ENCODE measurements at regions not wholly inside any gene's neighbourhood (a gene's known extent, or its start where the extent isn't known, plus 50 kb on each side); places are given as distances from the start of the nearest gene placed in this dataset.
A peak's percentile ranks its signal among the peaks of the same experiment; 100 is the strongest.

GRCh38 chr9:79173932-79174331 lies 397.8 kb upstream of the TLE4 start:
- DNase-seq: no peak

GRCh38 chr9:79176014-79176697 lies 395.6 kb upstream of the TLE4 start:
- no peak for DNase-seq

- DNase-seq: no peak
Measured at GRCh38 chr9:79184831-79185230, 386.9 kb upstream of the TLE4 start.

GRCh38 chr9:79185866-79186265 lies 385.9 kb upstream of the TLE4 start:
- DNase-seq: no peak

GRCh38 chr9:79189511-79189924 lies 382.2 kb upstream of the TLE4 start:
- no peak for DNase-seq

GRCh38 chr9:79193001-79193400 lies 378.8 kb upstream of the TLE4 start:
- DNase-seq: no peak

GRCh38 chr9:79193501-79194223 lies 378.1 kb upstream of the TLE4 start:
- DNase-seq: no peak

GRCh38 chr9:79195879-79196278 lies 375.9 kb upstream of the TLE4 start:
- DNase-seq: no peak

GRCh38 chr9:79196606-79197005 lies 375.2 kb upstream of the TLE4 start:
- no peak for DNase-seq

GRCh38 chr9:79200336-79200735 lies 371.4 kb upstream of the TLE4 start:
- DNase-seq: no peak

GRCh38 chr9:79201636-79202035 lies 370.1 kb upstream of the TLE4 start:
- DNase-seq: no peak

- DNase-seq: no peak
Measured at GRCh38 chr9:79208791-79209396, 362.9 kb upstream of the TLE4 start.

GRCh38 chr9:79210541-79211243 lies 361.1 kb upstream of the TLE4 start:
- no peak for DNase-seq

GRCh38 chr9:79213417-79214125 lies 358.2 kb upstream of the TLE4 start:
- DNase-seq: no peak

- DNase-seq: no peak
Measured at GRCh38 chr9:79215821-79216220, 355.9 kb upstream of the TLE4 start.

GRCh38 chr9:79220251-79220650 lies 351.5 kb upstream of the TLE4 start:
- DNase-seq: no peak

- DNase-seq: no peak
Measured at GRCh38 chr9:79220666-79221065, 351.1 kb upstream of the TLE4 start.

GRCh38 chr9:79221084-79221483 lies 350.7 kb upstream of the TLE4 start:
- no peak for DNase-seq

- DNase-seq: no peak
Measured at GRCh38 chr9:79222483-79222882, 349.3 kb upstream of the TLE4 start.

- DNase-seq: no peak
Measured at GRCh38 chr9:79224672-79225433, 346.9 kb upstream of the TLE4 start.

- DNase-seq: peak; percentile 2
Measured at GRCh38 chr9:79233542-79233941, 338.2 kb upstream of the TLE4 start.

GRCh38 chr9:79236466-79236865 lies 335.3 kb upstream of the TLE4 start:
- DNase-seq: no peak

Data from GDM1 (cell line).